ENCODE measurements at regions not wholly inside any gene's neighbourhood (a gene's known extent, or its start where the extent isn't known, plus 50 kb on each side); places are given as distances from the start of the nearest gene placed in this dataset.

DNA sequence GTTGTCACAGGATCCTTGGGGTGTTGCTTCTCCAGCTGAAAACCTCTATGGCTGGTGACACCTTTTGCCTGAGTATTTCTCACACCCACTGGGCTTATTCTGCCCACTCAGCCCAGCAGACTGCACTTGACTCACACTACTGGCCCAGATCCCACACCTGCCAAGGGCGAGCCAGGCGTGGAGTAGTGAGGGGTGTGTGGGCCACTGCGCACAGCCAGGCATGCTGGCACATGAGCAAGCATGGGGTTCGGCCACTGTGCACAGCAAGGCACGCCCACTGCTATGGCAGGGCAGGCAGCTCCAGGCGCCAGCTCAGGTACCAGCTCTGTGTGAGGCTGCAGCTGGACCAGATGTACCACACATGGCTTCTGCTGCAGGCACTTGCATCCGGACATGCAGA lies 116.5 kb upstream of the MTNR1B start:
- TF ChIP-seq, protein P1, sequence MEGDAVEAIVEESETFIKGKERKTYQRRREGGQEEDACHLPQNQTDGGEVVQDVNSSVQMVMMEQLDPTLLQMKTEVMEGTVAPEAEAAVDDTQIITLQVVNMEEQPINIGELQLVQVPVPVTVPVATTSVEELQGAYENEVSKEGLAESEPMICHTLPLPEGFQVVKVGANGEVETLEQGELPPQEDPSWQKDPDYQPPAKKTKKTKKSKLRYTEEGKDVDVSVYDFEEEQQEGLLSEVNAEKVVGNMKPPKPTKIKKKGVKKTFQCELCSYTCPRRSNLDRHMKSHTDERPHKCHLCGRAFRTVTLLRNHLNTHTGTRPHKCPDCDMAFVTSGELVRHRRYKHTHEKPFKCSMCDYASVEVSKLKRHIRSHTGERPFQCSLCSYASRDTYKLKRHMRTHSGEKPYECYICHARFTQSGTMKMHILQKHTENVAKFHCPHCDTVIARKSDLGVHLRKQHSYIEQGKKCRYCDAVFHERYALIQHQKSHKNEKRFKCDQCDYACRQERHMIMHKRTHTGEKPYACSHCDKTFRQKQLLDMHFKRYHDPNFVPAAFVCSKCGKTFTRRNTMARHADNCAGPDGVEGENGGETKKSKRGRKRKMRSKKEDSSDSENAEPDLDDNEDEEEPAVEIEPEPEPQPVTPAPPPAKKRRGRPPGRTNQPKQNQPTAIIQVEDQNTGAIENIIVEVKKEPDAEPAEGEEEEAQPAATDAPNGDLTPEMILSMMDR (IDR thresholded peaks at IDR 0.05; ENCODE audit: insufficient read depth, low read length, poor library complexity, severe bottlenecking), result no peak
- no peak for TF ChIP-seq EZH2phosphoT487 (conservative IDR thresholded peaks at IDR 0.05; ENCODE audit: low read length)

Data from SU-DHL-6 (cell line).